ENCODE measurements at regions not wholly inside any gene's neighbourhood (a gene's known extent, or its start where the extent isn't known, plus 50 kb on each side); places are given as distances from the start of the nearest gene placed in this dataset.

DNA sequence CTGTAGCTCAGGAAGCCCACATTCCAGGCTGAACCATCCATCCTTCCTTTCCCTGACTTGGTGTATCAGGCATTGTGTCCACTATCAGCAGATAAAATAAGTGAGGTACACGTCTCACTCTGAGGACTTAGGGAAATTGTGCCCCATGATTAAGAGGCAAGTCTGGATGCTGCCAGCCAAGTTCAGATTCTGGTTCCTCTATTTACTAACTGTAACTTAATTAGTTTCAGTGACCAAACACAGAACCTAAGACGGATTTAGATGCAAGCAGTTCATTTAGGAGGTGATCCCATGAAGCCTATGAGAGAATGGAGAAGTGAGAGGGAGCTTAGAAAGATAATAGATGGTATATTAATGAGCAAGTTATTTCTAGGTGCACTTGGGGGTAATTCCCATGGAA is 56.6 kb upstream of the PACRGL start:
- Histone ChIP-seq H3K4me1 (ENCODE audit: control insufficient read depth, insufficient read depth, low read length) (no peaks in the 10 kb centered on the region), H3K9ac (ENCODE audit: low read depth, low read length) (no peak overlapping the region), H3K27ac (ENCODE audit: low read depth, low read length) (no peak overlapping the region), H3K27me3 (ENCODE audit: control insufficient read depth, insufficient read depth, low read length) (no peaks in the 10 kb centered on the region), H3K9me3 (ENCODE audit: control insufficient read depth, insufficient read depth, low read length) (no peaks in the 10 kb centered on the region), H3K4me3 (ENCODE audit: low read depth, low read length) (no peak overlapping the region), H3K36me3 (ENCODE audit: control insufficient read depth, insufficient read depth, low read length) (no peaks in the 10 kb centered on the region)

DNA sequence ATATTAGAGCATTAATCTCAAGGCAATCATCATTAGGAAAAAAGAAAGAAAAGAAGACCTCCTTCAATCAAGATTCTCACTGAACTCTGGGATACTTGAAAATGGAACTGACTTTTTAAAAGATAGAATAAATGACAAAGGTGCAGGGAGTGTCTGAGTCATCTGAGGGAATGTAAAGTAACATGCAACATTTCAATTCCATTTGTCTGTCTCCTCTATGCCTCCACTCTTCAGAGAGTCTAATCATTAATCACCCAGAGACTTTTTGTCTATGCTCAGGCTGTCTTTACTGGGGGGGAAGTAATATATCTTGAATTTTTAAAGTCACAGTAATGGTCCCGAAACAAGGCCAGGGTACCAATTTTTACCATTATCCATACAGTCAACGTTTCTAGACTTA is 55.0 kb upstream of the PACRGL start:
- H3K4me3 ChIP-seq (ENCODE audit: low read depth, low read length): no peak overlapping the region
- no peak overlapping the region for H3K9ac ChIP-seq (ENCODE audit: low read depth, low read length)
- no peaks in the 10 kb centered on the region for H3K9me3 ChIP-seq (ENCODE audit: control insufficient read depth, insufficient read depth, low read length)
- no peak overlapping the region for H3K27ac ChIP-seq (ENCODE audit: low read depth, low read length)
- H3K27me3 ChIP-seq (ENCODE audit: control insufficient read depth, insufficient read depth, low read length): no peaks in the 10 kb centered on the region
- H3K4me1 ChIP-seq (ENCODE audit: control insufficient read depth, insufficient read depth, low read length): no peaks in the 10 kb centered on the region
- no peaks in the 10 kb centered on the region for H3K36me3 ChIP-seq (ENCODE audit: control insufficient read depth, insufficient read depth, low read length)

DNA sequence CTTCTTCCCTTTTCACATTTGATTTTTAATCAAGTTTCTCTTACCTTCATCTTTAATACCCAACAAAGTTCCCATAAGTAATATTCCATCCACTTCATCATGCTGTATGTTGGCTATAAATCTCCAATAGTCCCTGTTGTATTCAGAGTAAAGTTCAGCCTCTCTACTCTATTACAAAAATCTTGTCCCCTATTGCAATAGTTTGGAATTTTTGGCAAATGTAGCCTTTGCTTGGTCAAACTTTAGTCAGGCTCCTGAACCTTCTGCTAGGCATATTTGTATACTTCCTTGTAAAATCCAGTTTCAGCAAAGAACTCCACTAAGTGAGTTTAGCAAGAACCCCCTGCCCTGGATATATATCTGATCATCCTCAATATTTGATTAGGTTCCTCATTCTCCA is 54.0 kb upstream of the PACRGL start:
- no peak overlapping the region for H3K27ac ChIP-seq (ENCODE audit: low read depth, low read length)
- H3K27me3 ChIP-seq (ENCODE audit: control insufficient read depth, insufficient read depth, low read length): no peaks in the 10 kb centered on the region
- H3K4me3 ChIP-seq (ENCODE audit: low read depth, low read length): no peak overlapping the region
- H3K9me3 ChIP-seq (ENCODE audit: control insufficient read depth, insufficient read depth, low read length): no peaks in the 10 kb centered on the region
- H3K36me3 ChIP-seq (ENCODE audit: control insufficient read depth, insufficient read depth, low read length): no peaks in the 10 kb centered on the region
- no peaks in the 10 kb centered on the region for H3K4me1 ChIP-seq (ENCODE audit: control insufficient read depth, insufficient read depth, low read length)
- H3K9ac ChIP-seq (ENCODE audit: low read depth, low read length): no peak overlapping the region
